Fibroblast of pulmonary artery (primary cell): ENCODE measurements at regions not wholly inside any gene's neighbourhood (a gene's known extent, or its start where the extent isn't known, plus 50 kb on each side); places are given as distances from the start of the nearest gene placed in this dataset.

Source experiments
- DNase-seq: peaks from one replicate; pipeline ENCODE4 v3.0.0-alpha.2; 2010; ENCODE audit warnings: low read depth
- H3K4me3 ChIP-seq: replicated peaks from 2 replicates; pipeline ENCODE4 v1.5.1; 2011; ENCODE audit warnings: low read depth, mild to moderate bottlenecking, control low read depth, low read length, moderate library complexity
- CTCF ChIP-seq: IDR thresholded peaks from 2 replicates; pipeline ENCODE4 v1.5.1; 2011; ENCODE audit warnings: mild to moderate bottlenecking, control low read depth, low read length, inconsistent platforms; ENCODE audit errors: missing control alignments

GRCh38 chr6:126743076-126743475 is 375.4 kb upstream of the RSPO3 start:
- TF ChIP-seq CTCF, result no peak
- H3K4me3 ChIP-seq, result no peak overlapping the region
- DNase-seq, result no peak

GRCh38 chr6:126747728-126748540 is 370.5 kb upstream of the RSPO3 start:
- DNase-seq, result no peak
- no peak for TF ChIP-seq CTCF

GRCh38 chr6:126753606-126754005 is 364.9 kb upstream of the RSPO3 start:
- DNase-seq, result peak; percentile 44
- no peak for TF ChIP-seq CTCF
- H3K4me3 ChIP-seq, result no peak overlapping the region

More at GRCh38 chr6:126747728-126748540, 370.5 kb upstream of the RSPO3 start:
- no peak overlapping the region for H3K4me3 ChIP-seq

- TF ChIP-seq CTCF, result no peak
- DNase-seq, result no peak
- no peak overlapping the region for H3K4me3 ChIP-seq
These were observed 356.6 kb upstream of the RSPO3 start for GRCh38 chr6:126761854-126762253.

GRCh38 chr6:126764104-126764503 is 354.4 kb upstream of the RSPO3 start:
- DNase-seq, result no peak
- H3K4me3 ChIP-seq, result no peak overlapping the region
- TF ChIP-seq CTCF, result no peak

GRCh38 chr6:126764671-126765070 is 353.8 kb upstream of the RSPO3 start:
- TF ChIP-seq CTCF, result no peak
- DNase-seq, result no peak
- H3K4me3 ChIP-seq, result no peak overlapping the region

- no peak for DNase-seq
- no peak overlapping the region for H3K4me3 ChIP-seq
- TF ChIP-seq CTCF, result no peak
These were observed 351.7 kb upstream of the RSPO3 start for GRCh38 chr6:126766820-126767219.
